ENCODE measurements at regions not wholly inside any gene's neighbourhood (a gene's known extent, or its start where the extent isn't known, plus 50 kb on each side); places are given as distances from the start of the nearest gene placed in this dataset.

DNA sequence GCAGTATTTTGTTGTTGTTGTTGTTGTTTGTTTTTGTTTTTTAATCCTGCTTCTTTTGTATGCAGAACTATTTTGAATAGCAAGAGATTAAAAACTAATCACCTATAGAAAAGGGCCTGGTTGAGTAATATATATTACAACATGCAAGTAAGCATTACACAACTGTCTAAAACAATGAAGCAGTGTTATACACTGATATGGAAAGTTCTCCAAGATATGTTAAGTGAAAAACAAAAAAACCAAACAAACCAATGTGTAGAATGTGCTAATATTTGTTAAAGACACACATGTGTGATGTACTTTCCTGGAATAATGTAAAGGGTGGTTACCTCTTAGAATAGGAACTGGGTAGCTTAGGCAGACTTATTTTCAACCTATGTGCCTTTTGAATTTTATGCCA, 117.4 kb downstream of the ZNF365 start:
- TF ChIP-seq POLR2A (IDR thresholded peaks at IDR 0.05; ENCODE audit: low read depth, low read length) = no peak
- no peak for TF ChIP-seq TAF1 (IDR thresholded peaks at IDR 0.05; ENCODE audit: borderline replicate concordance, low read depth, low read length)
- no peak for TF ChIP-seq POLR2AphosphoS5 (IDR thresholded peaks at IDR 0.05; ENCODE audit: low read depth, low read length)
